Gastroesophageal sphincter (tissue), 4 donors: ENCODE measurements at regions not wholly inside any gene's neighbourhood (a gene's known extent, or its start where the extent isn't known, plus 50 kb on each side); places are given as distances from the start of the nearest gene placed in this dataset.

Experiments
- ATAC-seq: fragments of 150-250 bp; one replicate; pipeline ENCODE4 v1.9.1; 2016; ENCODE audit warnings: mild to moderate bottlenecking, moderate library complexity
- H3K27ac ChIP-seq, 4 donors: fragments of 200-600 bp; sonication (generic) in 3 of 4; 1 replicate in 3 of 4; 2 replicates in 1 of 4; pipeline ENCODE4 v1.5.1; 2016 to 2019
- H3K27me3 ChIP-seq: fragments of 200-600 bp; sonication (generic); one replicate; pipeline ENCODE4 v1.5.1; 2019
- H3K36me3 ChIP-seq, 2 donors: fragments of 200-600 bp; sonication (generic); one replicate each; pipeline ENCODE4 v1.5.1; 2019; ENCODE audit warnings: control low read depth in 1 of 2
- H3K4me1 ChIP-seq, 3 donors: fragments of 200-600 bp; sonication (generic); 1 replicate in 2 of 3; 2 replicates in 1 of 3; pipeline ENCODE4 v1.5.1; 2016 to 2019; ENCODE audit warnings: control low read depth in 2 of 3
- H3K4me3 ChIP-seq, 2 donors: fragments of 200-600 bp; sonication (generic); one replicate each; pipeline ENCODE4 v1.5.1; 2019; ENCODE audit warnings: mild to moderate bottlenecking in 1 of 2, moderate library complexity in 1 of 2
- H3K9me3 ChIP-seq, 3 donors: fragments of 200-600 bp; sonication (generic); one replicate each; pipeline ENCODE4 v1.5.1; 2017 to 2019; ENCODE audit warnings: control low read depth in 2 of 3
- CTCF ChIP-seq, 4 experiments: fragments of 200-600 bp in 2 of 4; fragments of 450-650 bp in 2 of 4; sonication (generic) in 1 of 4; IDR thresholded peaks; one replicate each; pipeline ENCODE4 v1.5.1; 2017 to 2019; ENCODE audit warnings: antibody characterized with exemption in 4 of 4, mild to moderate bottlenecking in 2 of 4, moderate library complexity in 2 of 4
- EP300 ChIP-seq: sonication (generic); formaldehyde crosslinking; IDR thresholded peaks from one replicate; pipeline ENCODE4 v1.6.1; 2017; ENCODE audit warnings: antibody characterized with exemption, mild to moderate bottlenecking
- POLR2A ChIP-seq, 2 donors: fragments of 450-650 bp; IDR thresholded peaks; one replicate each; pipeline ENCODE4 v1.6.1; 2017; ENCODE audit warnings: antibody characterized with exemption in 2 of 2, mild to moderate bottlenecking in 2 of 2, moderate library complexity in 1 of 2
- POLR2AphosphoS5 ChIP-seq: sonication (generic); formaldehyde crosslinking; IDR thresholded peaks from one replicate; pipeline ENCODE4 v1.6.1; 2017; ENCODE audit warnings: antibody characterized with exemption
- WGBS, 2 donors: methylation state at CpG; one replicate each; pipeline ENCODE4 v1.1.5; 2018; ENCODE audit warnings: low coverage in 1 of 2; 5-methylcytosine and 5-hydroxymethylcytosine counted together

DNA sequence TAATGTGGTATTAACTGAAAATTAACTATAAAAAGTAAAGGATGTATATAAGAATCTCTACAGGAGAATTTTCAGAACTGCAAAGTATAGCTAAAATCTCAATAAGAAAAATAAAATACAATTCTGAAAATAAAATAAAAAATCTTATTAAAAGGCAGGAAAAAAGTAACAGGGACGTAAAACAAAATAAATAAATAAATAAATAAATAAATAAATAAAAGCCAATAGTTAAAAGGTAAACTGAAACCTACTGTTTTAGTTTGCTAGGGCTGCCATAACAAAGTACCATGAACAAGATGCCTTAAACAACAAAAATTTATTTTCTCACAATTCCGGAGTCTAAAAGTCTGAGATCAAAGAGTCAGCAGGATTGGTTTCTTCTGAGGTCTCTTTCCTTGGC, 140.6 kb downstream of the SPANXA1 start:
- Histone ChIP-seq H3K36me3 (no peaks in the 10 kb centered on the region), H3K9me3 (no peaks in the 10 kb centered on the region), H3K27me3 (no peaks in the 10 kb centered on the region), H3K27ac (no peak overlapping the region), H3K4me1 (no peaks in the 10 kb centered on the region), H3K4me3 (no peak overlapping the region)
- ATAC-seq, result no peak
- TF ChIP-seq CTCF (IDR thresholded peaks at IDR 0.05) (no peak), POLR2AphosphoS5 (no peak), POLR2A (IDR thresholded peaks at IDR 0.05) (no peak), EP300 (no peak)
- WGBS, 2 donors, result 53 to 93% methylated on average over 2 of the region's 2 CpGs

DNA sequence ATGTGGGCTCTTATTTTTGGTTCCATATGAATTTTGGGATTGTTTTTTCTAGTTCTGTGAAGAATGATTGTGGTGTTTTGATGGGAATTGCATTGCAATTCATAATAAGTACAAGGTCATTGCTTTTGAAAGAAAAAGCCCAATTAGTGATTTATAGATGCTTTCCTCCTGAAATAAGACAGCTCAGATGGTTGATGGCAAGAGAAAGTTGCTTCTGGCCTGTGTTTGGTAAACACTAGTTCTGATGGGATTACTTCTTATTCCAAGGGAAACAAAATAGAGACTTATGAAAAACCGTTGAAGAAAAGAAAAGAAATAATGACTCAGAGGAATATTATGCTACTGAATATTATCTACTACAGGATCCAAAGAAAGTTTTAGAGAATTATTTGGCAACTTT, 144.9 kb downstream of the SPANXA1 start:
- H3K27ac ChIP-seq, result no peak overlapping the region
- TF ChIP-seq POLR2A (IDR thresholded peaks at IDR 0.05) (no peak), POLR2AphosphoS5 (no peak), CTCF (IDR thresholded peaks at IDR 0.05) (no peak), EP300 (no peak)
- H3K4me1 ChIP-seq, result no peaks in the 10 kb centered on the region
- no peak for ATAC-seq
- no peaks in the 10 kb centered on the region for H3K36me3 ChIP-seq
- H3K9me3 ChIP-seq, result no peaks in the 10 kb centered on the region
- H3K27me3 ChIP-seq, result no peaks in the 10 kb centered on the region
- H3K4me3 ChIP-seq, result no peak overlapping the region
- 38 to 57% methylated on average over 1 of the region's 1 CpG for WGBS, 2 donors

DNA sequence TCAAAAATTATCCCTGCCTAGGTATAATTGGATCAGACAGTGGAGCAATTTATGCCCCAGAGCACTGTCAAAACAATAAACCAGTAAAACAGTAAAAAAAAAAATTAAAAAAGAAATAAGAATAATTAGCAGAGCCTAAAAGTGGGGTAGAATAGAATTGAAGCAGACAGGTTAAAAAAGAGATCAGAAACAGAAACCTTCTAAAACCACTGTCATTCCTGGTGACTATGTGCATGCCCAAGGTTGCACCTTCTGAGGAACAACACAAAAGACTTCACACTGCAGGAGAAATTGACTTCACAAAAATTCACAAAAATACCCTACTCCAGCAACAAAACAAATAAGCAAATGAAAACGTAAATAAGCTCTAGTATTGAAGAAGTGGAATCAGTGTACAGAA, 168.6 kb downstream of the SPANXA1 start:
- no peak overlapping the region for H3K4me3 ChIP-seq
- no peaks in the 10 kb centered on the region for H3K36me3 ChIP-seq
- no peak for TF ChIP-seq EP300
- TF ChIP-seq POLR2A (IDR thresholded peaks at IDR 0.05), result no peak
- no peak for TF ChIP-seq CTCF (IDR thresholded peaks at IDR 0.05)
- TF ChIP-seq POLR2AphosphoS5, result no peak
- WGBS, 2 donors, result 83% methylated on average over 1 of the region's 1 CpG; no CpG with 5 or more reads in 1 of the 2 donors
- no peak for ATAC-seq
- no peaks in the 10 kb centered on the region for H3K4me1 ChIP-seq
- no peaks in the 10 kb centered on the region for H3K27me3 ChIP-seq
- no peak overlapping the region for H3K27ac ChIP-seq
- H3K9me3 ChIP-seq, result no peaks in the 10 kb centered on the region

DNA sequence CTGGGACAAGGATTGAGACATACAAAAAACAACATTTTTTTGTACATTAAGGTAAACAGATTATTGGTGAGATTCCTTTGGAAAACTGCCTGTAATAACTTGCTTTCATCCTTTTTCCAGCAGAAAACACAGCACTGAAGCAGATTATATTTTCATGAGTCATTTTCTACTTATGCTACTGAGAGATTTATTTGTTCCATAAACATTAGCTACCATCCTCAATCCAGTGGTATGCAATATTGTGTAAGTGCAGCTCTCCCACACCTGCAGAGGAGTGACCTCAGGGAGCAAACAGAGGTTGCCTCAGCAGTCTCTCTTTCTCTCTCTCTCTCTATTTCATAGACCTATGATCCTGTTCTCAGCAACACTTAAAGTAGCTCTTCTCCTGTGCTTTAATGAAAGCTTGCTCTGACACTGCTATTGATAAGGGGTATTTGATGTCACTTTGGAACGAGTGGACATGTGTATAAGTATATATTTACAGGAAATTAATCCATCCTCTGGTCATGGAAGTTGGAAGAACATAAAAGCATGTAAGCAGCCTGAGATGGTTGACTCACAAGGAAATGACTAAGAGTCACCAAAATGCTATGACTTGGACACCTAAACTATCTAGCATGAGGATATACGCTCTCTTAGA, 163.7 kb upstream of the SPANXC start:
- H3K27ac ChIP-seq, result no peak overlapping the region
- H3K4me3 ChIP-seq, result no peak overlapping the region
- 25 to 39% methylated on average over 2 of the region's 2 CpGs for WGBS, 2 donors
- H3K4me1 ChIP-seq, result no peaks in the 10 kb centered on the region
- no peaks in the 10 kb centered on the region for H3K9me3 ChIP-seq
- H3K36me3 ChIP-seq, result no peaks in the 10 kb centered on the region
- no peaks in the 10 kb centered on the region for H3K27me3 ChIP-seq
- no peak for TF ChIP-seq CTCF (IDR thresholded peaks at IDR 0.05)
- no peak for TF ChIP-seq EP300
- no peak for TF ChIP-seq POLR2A (IDR thresholded peaks at IDR 0.05)
- no peak for TF ChIP-seq POLR2AphosphoS5
- ATAC-seq, result no peak

DNA sequence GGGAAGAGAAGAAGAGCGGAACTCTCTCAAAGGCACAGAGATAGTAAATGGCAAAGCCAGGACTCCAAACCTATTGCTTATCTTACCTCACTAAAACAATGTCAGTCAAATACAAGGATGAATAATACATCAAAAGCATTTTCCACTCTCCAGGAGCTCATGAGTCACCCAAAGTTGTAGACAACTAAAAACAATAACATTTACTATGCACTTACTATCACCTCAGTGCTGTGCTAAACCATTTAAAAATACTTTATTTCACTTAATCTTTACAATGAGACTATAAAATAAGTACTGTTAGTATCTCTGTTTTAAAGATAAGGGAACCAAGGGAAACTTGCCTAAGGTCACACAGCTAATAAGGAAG, 163.2 kb upstream of the SPANXC start:
- Histone ChIP-seq H3K4me3 (no peak overlapping the region), H3K4me1 (no peaks in the 10 kb centered on the region), H3K27me3 (no peaks in the 10 kb centered on the region), H3K36me3 (no peaks in the 10 kb centered on the region), H3K27ac (no peak overlapping the region), H3K9me3 (no peaks in the 10 kb centered on the region)
- ATAC-seq, result no peak
- TF ChIP-seq EP300, result no peak
- TF ChIP-seq POLR2AphosphoS5, result no peak
- TF ChIP-seq CTCF (IDR thresholded peaks at IDR 0.05), result no peak
- TF ChIP-seq POLR2A (IDR thresholded peaks at IDR 0.05), result no peak
- WGBS, 2 donors, result 78 to 100% methylated on average over 1 of the region's 1 CpG
